Adrenal gland (tissue), 9 donors: ENCODE measurements at regions not wholly inside any gene's neighbourhood (a gene's known extent, or its start where the extent isn't known, plus 50 kb on each side); places are given as distances from the start of the nearest gene placed in this dataset.
A peak's percentile ranks its signal among the peaks of the same experiment; 100 is the strongest.

Experiments used
- DNase-seq, 7 donors: peaks; one replicate each; pipeline ENCODE4 v3.0.0-alpha.2; 2019 to 2020
- H3K27ac ChIP-seq, 5 donors: fragments of 200-600 bp; sonication (generic) in 4 of 5; 1 replicate in 3 of 5; 2 replicates in 2 of 5; pipeline versions ENCODE4 v1.5.1 to v1.8.0; 2016 to 2020; ENCODE audit warnings: mild to moderate bottlenecking in 1 of 5
- H3K27me3 ChIP-seq: fragments of 200-600 bp; 2 replicates; pipeline ENCODE4 v1.8.0; 2021
- H3K36me3 ChIP-seq, 2 donors: fragments of 200-600 bp; replicated peaks in 1 of 2; 1 replicate in 1 of 2; 2 replicates in 1 of 2; pipeline versions ENCODE4 v1.5.1 to v1.8.0; 2018 to 2022
- H3K4me1 ChIP-seq, 2 donors: fragments of 200-600 bp; replicated peaks in 1 of 2; 1 replicate in 1 of 2; 2 replicates in 1 of 2; pipeline versions ENCODE4 v1.5.1 to v1.8.0; 2018 to 2021
- H3K4me3 ChIP-seq, 4 donors: fragments of 200-600 bp; sonication (generic) in 3 of 4; one replicate each; pipeline ENCODE4 v1.5.1; 2016 to 2018
- H3K9me3 ChIP-seq, 3 donors: fragments of 200-600 bp; sonication (generic) in 1 of 3; replicated peaks in 1 of 3; 1 replicate in 2 of 3; 2 replicates in 1 of 3; pipeline versions ENCODE4 v1.5.1 to v1.8.0; 2016 to 2021
- CTCF ChIP-seq, 6 experiments: fragments of 450-650 bp in 4 of 6; fragments of 200-600 bp in 2 of 6; sonication (generic) in 1 of 6; IDR thresholded peaks; 1 replicate in 5 of 6; 2 replicates in 1 of 6; pipeline versions ENCODE4 v1.5.1 to v1.8.0; 2016 to 2021; ENCODE audit warnings: antibody characterized with exemption in 6 of 6, mild to moderate bottlenecking in 2 of 6, moderate library complexity in 1 of 6
- POLR2A ChIP-seq, 2 donors: fragments of 450-650 bp; IDR thresholded peaks; one replicate each; pipeline ENCODE4 v1.6.1; 2017; ENCODE audit warnings: antibody characterized with exemption in 2 of 2, mild to moderate bottlenecking in 2 of 2, moderate library complexity in 1 of 2
- WGBS, 4 donors: extraction: QIAGEN DNeasy Blood & Tissue Kit in 2 of 4; methylation state at CpG; one replicate each; pipeline versions ENCODE4 v1.1.5 to v1.1.7; 2013 to 2017; 5-methylcytosine and 5-hydroxymethylcytosine counted together
- intact Hi-C, 2 donors: fragments of 100-400 bp; cut with DNase I; formaldehyde crosslinking; loops; one replicate each; pipeline versions ENCODE4 v1.14.1 to v1.15.0; 2022 to 2023
- donor health status: healthy with polysubstance abuse.
- donor health status: Bipolar disorder and iron deficiency.
- donor health status: DM: yes; HTN: yes; CAD: no.
- donor health status: DM: no; HTN: no; CAD: no.
- donor health status: DM: no; HTN: no; CAD: no.

GRCh38 chr10:55369670-55370420 lies 568.8 kb upstream of the PCDH15 start:
- TF ChIP-seq POLR2A (IDR thresholded peaks at IDR 0.05) (no peak), CTCF (IDR thresholded peaks at IDR 0.05) (no peak)
- H3K27me3 ChIP-seq: no peaks in the 10 kb centered on the region
- H3K9me3 ChIP-seq: peaks cover 0 to 4% (median 0%) of the 10 kb centered on the region in 3 donors
- peaks cover 14 to 44% of the 10 kb centered on the region in 2 donors for H3K4me1 ChIP-seq
- H3K4me3 ChIP-seq: no peak overlapping the region
- peak overlapping the region in 3 of 5 donors; percentile 17 to 64 (median 27) for H3K27ac ChIP-seq
- no peak for DNase-seq
- intact Hi-C loops: no loop called here
- 20 to 45% (median 31%) methylated on average over 1 of the region's 1 CpG for WGBS, 4 donors
- H3K36me3 ChIP-seq: no peaks in the 10 kb centered on the region

DNA sequence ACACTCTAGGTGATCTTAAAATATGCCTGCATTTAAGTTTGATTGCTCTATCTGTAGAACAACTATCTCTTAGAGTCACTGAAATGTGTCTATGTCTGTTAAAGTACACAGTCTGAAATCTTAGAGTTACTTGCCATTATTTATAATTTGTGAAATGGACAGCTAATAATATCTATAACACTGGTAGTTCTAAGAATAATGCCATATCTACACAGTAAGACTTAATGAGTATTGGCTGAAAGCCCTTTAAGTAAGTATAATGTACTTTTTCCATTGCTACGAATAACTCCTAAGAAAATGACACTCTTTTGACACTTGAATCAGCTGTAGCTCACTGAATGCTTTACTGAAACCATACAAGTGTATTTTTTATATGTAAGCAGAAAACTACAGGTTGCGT lies 567.4 kb upstream of the PCDH15 start:
- peaks cover 9 to 33% of the 10 kb centered on the region in 2 donors for H3K4me1 ChIP-seq
- 69 to 72% (median 72%) methylated on average over 2 of the region's 2 CpGs for WGBS, 4 donors
- no peaks in the 10 kb centered on the region for H3K36me3 ChIP-seq
- no peak for DNase-seq
- intact Hi-C loops: no loop called here
- no peak overlapping the region for H3K4me3 ChIP-seq
- TF ChIP-seq POLR2A (IDR thresholded peaks at IDR 0.05) (no peak), CTCF (IDR thresholded peaks at IDR 0.05) (no peak)
- H3K27me3 ChIP-seq: no peaks in the 10 kb centered on the region
- peak overlapping the region in 1 of 5 donors; percentile 23 for H3K27ac ChIP-seq
- peaks cover 0 to 4% (median 0%) of the 10 kb centered on the region in 3 donors for H3K9me3 ChIP-seq

DNA sequence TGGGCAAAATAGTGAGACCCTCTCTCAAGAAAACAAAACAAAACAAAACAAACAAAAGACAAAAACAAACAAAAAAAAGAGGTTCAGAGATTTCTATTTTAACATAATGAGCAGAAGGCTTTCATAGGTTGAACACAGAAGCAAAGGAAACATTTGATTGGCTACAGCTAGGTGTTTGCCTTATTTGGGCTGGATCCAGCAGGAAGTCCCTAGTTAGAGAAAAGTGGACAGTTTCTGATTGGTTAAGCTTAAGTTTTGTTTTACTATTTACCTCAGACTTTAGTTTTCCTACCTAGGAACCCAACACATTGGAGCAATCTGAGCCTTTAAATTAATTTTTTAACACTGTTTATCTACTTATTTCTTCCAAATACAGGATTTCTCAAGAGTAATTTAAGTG lies 566.5 kb upstream of the PCDH15 start:
- Histone ChIP-seq H3K27me3 (no peaks in the 10 kb centered on the region), H3K36me3 (no peaks in the 10 kb centered on the region), H3K9me3 (peaks cover 0 to 4% (median 0%) of the 10 kb centered on the region in 3 donors), H3K4me1 (peaks cover 9 to 33% of the 10 kb centered on the region in 2 donors), H3K4me3 (no peak overlapping the region), H3K27ac (no peak overlapping the region)
- intact Hi-C loops: no loop called here
- DNase-seq: no peak
- TF ChIP-seq POLR2A (IDR thresholded peaks at IDR 0.05) (no peak), CTCF (IDR thresholded peaks at IDR 0.05) (no peak)

- H3K9me3 ChIP-seq: no peaks in the 10 kb centered on the region
- DNase-seq: no peak
- no peaks in the 10 kb centered on the region for H3K27me3 ChIP-seq
- 88 to 93% (median 91%) methylated on average over 2 of the region's 2 CpGs for WGBS, 4 donors
- no peak overlapping the region for H3K4me3 ChIP-seq
- TF ChIP-seq CTCF (IDR thresholded peaks at IDR 0.05): no peak
- no peak for TF ChIP-seq POLR2A (IDR thresholded peaks at IDR 0.05)
- H3K4me1 ChIP-seq: no peaks in the 10 kb centered on the region
- intact Hi-C loops: no loop called here
- H3K36me3 ChIP-seq: no peaks in the 10 kb centered on the region
- no peak overlapping the region for H3K27ac ChIP-seq
Measured at GRCh38 chr10:55358539-55358938, 557.5 kb upstream of the PCDH15 start.
